ENCODE measurements at regions not wholly inside any gene's neighbourhood (a gene's known extent, or its start where the extent isn't known, plus 50 kb on each side); places are given as distances from the start of the nearest gene placed in this dataset.

GRCh38 chr3:117255736-117256135 is 546.2 kb downstream of the TUSC7 start:
- Histone ChIP-seq H3K36me3 (ENCODE audit: insufficient read depth, low read length) (no peaks in the 10 kb centered on the region), H3K4me3 (ENCODE audit: low read length) (no peak overlapping the region), H3K4me1 (ENCODE audit: insufficient read depth, low read length) (no peaks in the 10 kb centered on the region), H3K27me3 (ENCODE audit: control insufficient read depth in 1 of 2, insufficient read depth in 2 of 2, low read length in 2 of 2) (no peaks in the 10 kb centered on the region), H3K27ac (ENCODE audit: low read depth in 1 of 2, low read length in 2 of 2) (no peak overlapping the region), H3K9me3 (ENCODE audit: control insufficient read depth in 1 of 2, insufficient read depth in 1 of 2, low read length in 2 of 2) (no peaks in the 10 kb centered on the region)
- ATAC-seq (ENCODE audit: poor library complexity): no peak
- intact Hi-C loops (cut with DNase I, micrococcal nuclease): no loop called here
- CTCF ChIA-PET: no interaction called here
- H3K27me3 Mint-ChIP-seq: no peaks in the 10 kb centered on the region
- H3K4me1 Mint-ChIP-seq (ENCODE audit: low read depth): no peaks in the 10 kb centered on the region
- TF ChIP-seq, protein P1, sequence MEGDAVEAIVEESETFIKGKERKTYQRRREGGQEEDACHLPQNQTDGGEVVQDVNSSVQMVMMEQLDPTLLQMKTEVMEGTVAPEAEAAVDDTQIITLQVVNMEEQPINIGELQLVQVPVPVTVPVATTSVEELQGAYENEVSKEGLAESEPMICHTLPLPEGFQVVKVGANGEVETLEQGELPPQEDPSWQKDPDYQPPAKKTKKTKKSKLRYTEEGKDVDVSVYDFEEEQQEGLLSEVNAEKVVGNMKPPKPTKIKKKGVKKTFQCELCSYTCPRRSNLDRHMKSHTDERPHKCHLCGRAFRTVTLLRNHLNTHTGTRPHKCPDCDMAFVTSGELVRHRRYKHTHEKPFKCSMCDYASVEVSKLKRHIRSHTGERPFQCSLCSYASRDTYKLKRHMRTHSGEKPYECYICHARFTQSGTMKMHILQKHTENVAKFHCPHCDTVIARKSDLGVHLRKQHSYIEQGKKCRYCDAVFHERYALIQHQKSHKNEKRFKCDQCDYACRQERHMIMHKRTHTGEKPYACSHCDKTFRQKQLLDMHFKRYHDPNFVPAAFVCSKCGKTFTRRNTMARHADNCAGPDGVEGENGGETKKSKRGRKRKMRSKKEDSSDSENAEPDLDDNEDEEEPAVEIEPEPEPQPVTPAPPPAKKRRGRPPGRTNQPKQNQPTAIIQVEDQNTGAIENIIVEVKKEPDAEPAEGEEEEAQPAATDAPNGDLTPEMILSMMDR (IDR thresholded peaks at IDR 0.05): no peak
- no peaks in the 10 kb centered on the region for H3K9me3 Mint-ChIP-seq
- POLR2A ChIA-PET: no interaction called here
- no peak overlapping the region for H3K4me3 Mint-ChIP-seq
- no peak overlapping the region for H3K27ac Mint-ChIP-seq
- DNase-seq: no peak
- no peaks in the 10 kb centered on the region for H3K36me3 Mint-ChIP-seq (ENCODE audit: low read depth)

DNA sequence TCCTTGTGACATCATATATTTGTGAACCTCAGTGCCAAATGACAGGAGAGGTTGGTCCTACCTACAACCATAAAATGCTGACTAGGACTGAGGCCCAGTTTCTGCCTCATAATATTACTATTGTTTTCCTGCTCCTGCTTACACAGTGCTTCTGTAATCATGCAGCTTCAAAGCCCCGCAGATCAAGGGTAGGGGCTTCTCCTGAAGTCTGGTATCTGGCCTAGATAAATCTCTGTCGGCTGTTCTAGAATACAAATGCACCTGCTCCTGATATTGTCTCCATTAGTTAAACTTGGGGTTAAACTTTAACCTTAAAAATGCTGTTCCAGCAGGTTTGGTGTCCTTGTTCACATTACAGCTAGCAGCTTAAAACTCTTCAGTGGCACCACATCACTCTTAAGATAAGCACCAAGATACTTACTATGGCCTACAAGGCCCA is 552.4 kb downstream of the TUSC7 start:
- ATAC-seq (ENCODE audit: poor library complexity) (no peak), DNase-seq (no peak)
- ChIA-PET CTCF (no interaction called here), POLR2A (no interaction called here)
- Histone ChIP-seq H3K27ac (ENCODE audit: low read depth in 1 of 2, low read length in 2 of 2) (no peak overlapping the region), H3K36me3 (ENCODE audit: insufficient read depth, low read length) (no peaks in the 10 kb centered on the region), H3K4me3 (ENCODE audit: low read length) (no peak overlapping the region), H3K27me3 (ENCODE audit: control insufficient read depth in 1 of 2, insufficient read depth in 2 of 2, low read length in 2 of 2) (no peaks in the 10 kb centered on the region), H3K4me1 (ENCODE audit: insufficient read depth, low read length) (no peaks in the 10 kb centered on the region), H3K9me3 (ENCODE audit: control insufficient read depth in 1 of 2, insufficient read depth in 1 of 2, low read length in 2 of 2) (no peaks in the 10 kb centered on the region)
- no peak overlapping the region for H3K27ac Mint-ChIP-seq
- no peaks in the 10 kb centered on the region for H3K27me3 Mint-ChIP-seq
- TF ChIP-seq, protein P1 (IDR thresholded peaks at IDR 0.05): no peak
- H3K4me3 Mint-ChIP-seq: no peak overlapping the region
- H3K9me3 Mint-ChIP-seq: peaks cover 2% of the 10 kb centered on the region
- H3K4me1 Mint-ChIP-seq (ENCODE audit: low read depth): no peaks in the 10 kb centered on the region
- no peaks in the 10 kb centered on the region for H3K36me3 Mint-ChIP-seq (ENCODE audit: low read depth)
- intact Hi-C loops (cut with DNase I, micrococcal nuclease): no loop called here

DNA sequence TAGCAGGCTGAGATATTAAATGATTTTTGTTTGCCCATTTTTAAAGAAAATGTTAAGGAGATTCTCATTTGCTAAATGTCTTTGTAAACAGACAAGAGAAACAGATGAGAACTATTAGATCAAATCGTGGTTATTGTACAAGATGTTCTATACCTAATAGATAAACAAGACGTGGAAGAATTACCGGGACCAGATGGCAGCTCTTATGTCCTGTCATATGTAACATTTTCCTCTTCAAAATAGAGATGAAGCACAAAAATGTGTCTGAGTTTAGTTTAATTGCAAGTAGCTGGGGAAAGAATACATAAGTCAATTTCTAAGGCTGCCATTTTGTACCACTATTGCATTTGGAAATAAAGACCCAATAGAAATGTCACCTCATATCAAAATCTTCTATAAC is 553.7 kb downstream of the TUSC7 start:
- ATAC-seq (ENCODE audit: poor library complexity) (no peak), DNase-seq (no peak)
- CTCF ChIA-PET: no interaction called here
- Histone ChIP-seq H3K4me3 (ENCODE audit: low read length) (no peak overlapping the region), H3K27me3 (ENCODE audit: control insufficient read depth in 1 of 2, insufficient read depth in 2 of 2, low read length in 2 of 2) (no peaks in the 10 kb centered on the region), H3K9me3 (ENCODE audit: control insufficient read depth in 1 of 2, insufficient read depth in 1 of 2, low read length in 2 of 2) (no peaks in the 10 kb centered on the region), H3K27ac (ENCODE audit: low read depth in 1 of 2, low read length in 2 of 2) (no peak overlapping the region), H3K4me1 (ENCODE audit: insufficient read depth, low read length) (no peaks in the 10 kb centered on the region), H3K36me3 (ENCODE audit: insufficient read depth, low read length) (no peaks in the 10 kb centered on the region)
- Mint-ChIP-seq H3K36me3 (ENCODE audit: low read depth) (no peaks in the 10 kb centered on the region), H3K27me3 (no peaks in the 10 kb centered on the region), H3K27ac (no peak overlapping the region), H3K4me1 (ENCODE audit: low read depth) (no peaks in the 10 kb centered on the region), H3K4me3 (no peak overlapping the region), H3K9me3 (peaks cover 2% of the 10 kb centered on the region)
- TF ChIP-seq, protein P1 (IDR thresholded peaks at IDR 0.05): no peak
- POLR2A ChIA-PET: no interaction called here
- intact Hi-C loops (cut with DNase I, micrococcal nuclease): no loop called here

Measured in CD4-positive, alpha-beta T cell (primary cell).